Stomach (tissue), 8 donors: ENCODE measurements at regions not wholly inside any gene's neighbourhood (a gene's known extent, or its start where the extent isn't known, plus 50 kb on each side); places are given as distances from the start of the nearest gene placed in this dataset.

Source experiments
- DNase-seq, 2 donors: peaks; one replicate each; pipeline versions ENCODE4 v3.0.0 to v3.0.0-alpha.2; 2013 to 2019
- H3K27ac ChIP-seq, 5 donors: fragments of 200-600 bp in 4 of 5; sonication (generic) in 4 of 5; one replicate each; pipeline ENCODE4 v1.5.1; 2013 to 2019; ENCODE audit warnings: mild to moderate bottlenecking in 1 of 5, moderate library complexity in 1 of 5
- H3K27me3 ChIP-seq, 3 donors: fragments of 200-600 bp; sonication (generic); one replicate each; pipeline ENCODE4 v1.5.1; 2017 to 2019; ENCODE audit warnings: mixed run types in 1 of 3
- H3K36me3 ChIP-seq, 4 donors: fragments of 200-600 bp; sonication (generic); 1 replicate in 3 of 4; 2 replicates in 1 of 4; pipeline ENCODE4 v1.5.1; 2016 to 2019
- H3K4me1 ChIP-seq, 4 donors: fragments of 200-600 bp; sonication (generic); one replicate each; pipeline ENCODE4 v1.5.1; 2016 to 2019
- H3K4me3 ChIP-seq, 4 donors: fragments of 200-600 bp; sonication (generic) in 3 of 4; one replicate each; pipeline ENCODE4 v1.5.1; 2016 to 2019; ENCODE audit warnings: mild to moderate bottlenecking in 1 of 4
- H3K9me3 ChIP-seq, 4 donors: fragments of 200-600 bp; sonication (generic); one replicate each; pipeline ENCODE4 v1.5.1; 2016 to 2019
- CTCF ChIP-seq, 7 experiments: fragments of 450-650 bp in 4 of 7; fragments of 200-600 bp in 3 of 7; sonication (generic) in 3 of 7; IDR thresholded peaks; one replicate each; pipeline ENCODE4 v1.5.1; 2016 to 2019; ENCODE audit warnings: antibody characterized with exemption in 7 of 7, control low read depth in 2 of 7, mild to moderate bottlenecking in 1 of 7
- EP300 ChIP-seq: sonication (generic); formaldehyde crosslinking; IDR thresholded peaks from one replicate; pipeline ENCODE4 v1.6.1; 2017; ENCODE audit warnings: antibody characterized with exemption
- POLR2A ChIP-seq, 4 donors: fragments of 450-650 bp; IDR thresholded peaks; one replicate each; pipeline ENCODE4 v1.6.1; 2016; ENCODE audit warnings: antibody characterized with exemption in 4 of 4, control low read depth in 2 of 4, mild to moderate bottlenecking in 1 of 4, moderate library complexity in 1 of 4
- POLR2AphosphoS5 ChIP-seq, 3 donors: sonication (generic); formaldehyde crosslinking; IDR thresholded peaks; one replicate each; pipeline ENCODE4 v1.6.1; 2016; ENCODE audit warnings: antibody characterized with exemption in 3 of 3
- WGBS, 5 donors: extraction: QIAGEN DNeasy Blood & Tissue Kit in 3 of 5; methylation state at CpG; one replicate each; pipeline versions ENCODE4 v1.1.5 to v1.1.7; 2013 to 2018; 5-methylcytosine and 5-hydroxymethylcytosine counted together
- intact Hi-C: fragments of 100-400 bp; cut with DNase I; formaldehyde crosslinking; loops from one replicate; pipeline ENCODE4 v1.15.1; 2023; ENCODE audit warnings: low total_unique reads
- donor health status: healthy with polysubstance abuse.
- donor health status: Bipolar disorder and iron deficiency.
- donor health status: healthy.

DNA sequence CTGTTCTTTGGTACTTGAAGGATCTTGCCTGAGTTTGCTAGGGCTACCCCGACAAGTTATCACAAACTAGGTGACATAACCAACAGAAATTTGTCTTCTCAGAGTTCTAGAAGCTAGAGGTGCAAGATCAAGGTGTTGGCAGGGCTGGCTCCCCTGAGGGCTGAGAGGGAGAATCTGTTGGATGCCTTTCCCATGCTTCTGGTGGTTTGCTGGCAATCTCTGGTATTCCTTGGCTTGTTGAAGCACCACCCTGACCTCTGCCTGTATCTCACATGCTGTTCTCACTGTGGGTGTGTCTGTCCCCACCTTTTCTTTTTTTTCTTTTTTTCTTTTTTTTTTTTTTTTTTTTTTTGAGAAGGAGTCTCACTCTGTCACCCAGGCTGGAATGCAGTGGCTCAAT is 81.2 kb downstream of the VCPKMT start:
- intact Hi-C loops, result no loop called here
- no peak overlapping the region for H3K4me3 ChIP-seq
- no peaks in the 10 kb centered on the region for H3K36me3 ChIP-seq
- 74 to 93% (median 82%) methylated on average over 1 of the region's 1 CpG for WGBS, 5 donors
- H3K27me3 ChIP-seq, result no peaks in the 10 kb centered on the region
- H3K9me3 ChIP-seq, result no peaks in the 10 kb centered on the region
- H3K4me1 ChIP-seq, result peaks cover 0 to 19% (median 13%) of the 10 kb centered on the region in 4 donors
- no peak overlapping the region for H3K27ac ChIP-seq
- TF ChIP-seq POLR2AphosphoS5 (IDR thresholded peaks at IDR 0.05) (no peak), POLR2A (IDR thresholded peaks at IDR 0.05) (no peak), EP300 (no peak), CTCF (IDR thresholded peaks at IDR 0.05) (no peak)
- no peak for DNase-seq

- H3K27me3 ChIP-seq, result no peaks in the 10 kb centered on the region
- DNase-seq, result peak in 1 of 2 donors; percentile 63
- H3K4me3 ChIP-seq, result no peak overlapping the region
- H3K4me1 ChIP-seq, result peaks cover 5 to 29% (median 22%) of the 10 kb centered on the region in 4 donors
- H3K27ac ChIP-seq, result peak overlapping the region in 1 of 5 donors; percentile 22
- WGBS, 5 donors, result 41 to 67% (median 46%) methylated on average over 3 of the region's 3 CpGs
- intact Hi-C loops, result no loop called here
- H3K9me3 ChIP-seq, result no peaks in the 10 kb centered on the region
- TF ChIP-seq POLR2AphosphoS5 (IDR thresholded peaks at IDR 0.05) (no peak), POLR2A (IDR thresholded peaks at IDR 0.05) (no peak), EP300 (no peak), CTCF (IDR thresholded peaks at IDR 0.05) (no peak)
- no peaks in the 10 kb centered on the region for H3K36me3 ChIP-seq
Observed at GRCh38 chr14:50036211-50036610, 80.2 kb downstream of the VCPKMT start.

DNA sequence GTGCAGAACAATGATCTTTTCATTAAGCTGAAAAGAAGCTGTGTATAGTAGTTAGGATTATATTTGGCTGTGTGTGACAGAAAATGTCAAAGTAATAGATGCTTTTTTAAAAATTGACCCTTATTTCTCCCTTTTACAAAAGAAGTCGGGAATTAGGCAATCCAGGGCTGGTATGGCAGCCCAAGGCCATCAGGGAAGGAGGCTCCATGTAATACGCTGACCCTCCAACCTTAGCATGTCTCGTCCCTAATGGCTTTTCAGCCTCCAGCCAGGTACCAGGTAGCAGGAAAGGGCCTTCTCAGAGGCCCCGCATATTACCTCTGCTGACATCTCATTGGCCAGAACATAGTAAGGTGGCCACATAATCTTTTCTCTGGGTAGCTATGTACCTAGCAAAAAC is 79.7 kb downstream of the VCPKMT start:
- WGBS, 5 donors, result 95 to 97% (median 96%) methylated on average over 4 of the region's 4 CpGs
- no peaks in the 10 kb centered on the region for H3K9me3 ChIP-seq
- no peaks in the 10 kb centered on the region for H3K27me3 ChIP-seq
- H3K27ac ChIP-seq, result no peak overlapping the region
- intact Hi-C loops, result no loop called here
- TF ChIP-seq POLR2A (IDR thresholded peaks at IDR 0.05), result no peak
- no peak for TF ChIP-seq EP300
- TF ChIP-seq CTCF (IDR thresholded peaks at IDR 0.05), result no peak
- no peak for TF ChIP-seq POLR2AphosphoS5 (IDR thresholded peaks at IDR 0.05)
- DNase-seq, result no peak
- no peaks in the 10 kb centered on the region for H3K36me3 ChIP-seq
- H3K4me1 ChIP-seq, result peaks cover 5 to 33% (median 22%) of the 10 kb centered on the region in 4 donors
- no peak overlapping the region for H3K4me3 ChIP-seq

GRCh38 chr14:50037240-50037639 is 79.1 kb downstream of the VCPKMT start:
- H3K4me1 ChIP-seq, result peaks cover 5 to 36% (median 22%) of the 10 kb centered on the region in 4 donors
- H3K9me3 ChIP-seq, result no peaks in the 10 kb centered on the region
- TF ChIP-seq POLR2A (IDR thresholded peaks at IDR 0.05) (no peak), CTCF (IDR thresholded peaks at IDR 0.05) (no peak), POLR2AphosphoS5 (IDR thresholded peaks at IDR 0.05) (no peak), EP300 (no peak)
- H3K36me3 ChIP-seq, result no peaks in the 10 kb centered on the region
- H3K4me3 ChIP-seq, result no peak overlapping the region
- DNase-seq, result no peak
- H3K27ac ChIP-seq, result no peak overlapping the region
- WGBS, 5 donors, result 85 to 100% (median 96%) methylated on average over 2 of the region's 2 CpGs
- intact Hi-C loops, result no loop called here
- no peaks in the 10 kb centered on the region for H3K27me3 ChIP-seq
